ENCODE measurements at regions not wholly inside any gene's neighbourhood (a gene's known extent, or its start where the extent isn't known, plus 50 kb on each side); places are given as distances from the start of the nearest gene placed in this dataset.
"Not testable (repeated sequence)": the region's sequence is repeated elsewhere in the genome, so short reads cannot be mapped to it uniquely, and the experiment has no call there.

- DNase-seq, result no peak
Observed at GRCh38 chr5:2158109-2158508, 275.4 kb upstream of the IRX4 start.

DNA sequence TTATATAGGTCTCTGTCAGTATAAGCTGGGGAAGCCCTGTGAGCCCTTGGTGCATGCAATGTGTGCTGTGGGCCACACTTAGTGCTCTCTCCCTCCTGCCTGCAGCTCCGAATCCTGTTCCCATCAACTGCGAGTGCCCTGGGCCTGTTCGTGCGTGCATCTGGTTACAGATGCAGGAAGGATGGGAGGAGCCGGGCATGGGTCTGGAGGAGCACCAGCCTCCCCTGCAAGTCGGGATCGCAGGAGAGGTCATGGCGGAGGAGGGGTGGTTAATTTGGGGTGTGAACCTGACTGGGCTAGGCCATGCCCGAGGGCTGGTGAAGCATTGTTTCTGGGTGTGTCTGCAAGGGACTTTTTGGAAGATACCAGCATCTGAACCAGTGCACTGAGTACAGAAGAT, 274.6 kb upstream of the IRX4 start:
- no peak for DNase-seq

- DNase-seq, result no peak
Observed at GRCh38 chr5:2156358-2157059, 273.8 kb upstream of the IRX4 start.

- no peak for DNase-seq
Observed at GRCh38 chr5:2155556-2155955, 272.8 kb upstream of the IRX4 start.

DNA sequence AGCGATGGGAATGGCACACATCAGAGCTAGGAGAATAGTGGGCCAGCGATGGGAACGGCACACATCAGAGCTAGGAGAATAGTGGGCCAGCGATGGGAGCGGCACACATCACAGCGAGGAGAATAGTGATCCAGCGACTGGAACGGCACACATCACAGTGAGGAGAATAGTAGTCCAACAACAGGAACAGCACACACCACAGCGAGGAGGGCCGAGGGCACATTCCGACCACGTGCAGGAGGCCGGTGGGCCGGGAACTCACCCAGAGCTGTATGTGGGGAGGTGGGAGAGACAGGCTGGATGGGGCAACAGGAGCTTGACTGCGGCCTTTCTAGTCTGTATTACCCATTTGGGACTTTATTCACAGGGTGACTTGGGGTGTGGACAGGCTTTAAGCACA, 271.1 kb upstream of the IRX4 start:
- no peak for DNase-seq

- no peak for DNase-seq
Observed at GRCh38 chr5:2153350-2153749, 270.6 kb upstream of the IRX4 start.

GRCh38 chr5:2151301-2151888, 268.7 kb upstream of the IRX4 start:
- DNase-seq, result not testable (repeated sequence)

GRCh38 chr5:2149195-2149539, 266.4 kb upstream of the IRX4 start:
- DNase-seq, result no peak

- no peak for DNase-seq
Observed at GRCh38 chr5:2148312-2149194, 265.8 kb upstream of the IRX4 start.

- DNase-seq, result no peak
Observed at GRCh38 chr5:2147504-2148311, 265.0 kb upstream of the IRX4 start.

DNA sequence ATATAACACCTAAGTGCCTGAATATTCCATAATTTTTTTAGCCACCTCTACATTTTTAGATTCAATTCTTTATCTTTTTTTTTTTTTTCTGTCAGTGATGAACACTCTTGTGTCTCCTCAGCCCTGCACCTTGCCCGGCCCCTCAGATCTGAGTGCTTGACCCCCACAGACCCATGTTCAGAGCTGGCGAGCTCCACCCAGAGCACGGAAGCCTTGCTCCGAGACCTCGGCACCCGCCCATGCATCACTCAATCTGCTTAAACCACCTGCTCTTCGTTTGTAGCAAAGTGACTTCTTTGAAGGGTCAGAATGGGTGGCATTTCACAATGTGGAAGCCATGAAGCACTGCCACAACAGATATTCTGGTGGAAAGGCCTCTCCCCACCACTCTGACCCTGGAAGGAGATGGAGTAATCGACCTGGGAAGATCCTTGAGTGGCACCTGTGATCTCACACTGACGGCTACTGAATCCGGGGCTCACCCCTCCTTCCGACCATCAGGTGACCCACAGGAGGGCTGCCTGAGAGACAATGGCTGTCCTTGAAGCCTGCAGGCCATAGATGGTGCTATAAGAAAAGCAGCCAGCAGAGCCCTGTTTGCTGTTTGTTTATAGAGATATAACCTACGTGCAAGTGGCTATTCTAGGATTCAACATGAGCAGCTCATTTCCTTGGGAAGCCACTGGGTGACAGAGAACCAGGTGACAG, 261.1 kb upstream of the IRX4 start:
- no peak for DNase-seq

DNA sequence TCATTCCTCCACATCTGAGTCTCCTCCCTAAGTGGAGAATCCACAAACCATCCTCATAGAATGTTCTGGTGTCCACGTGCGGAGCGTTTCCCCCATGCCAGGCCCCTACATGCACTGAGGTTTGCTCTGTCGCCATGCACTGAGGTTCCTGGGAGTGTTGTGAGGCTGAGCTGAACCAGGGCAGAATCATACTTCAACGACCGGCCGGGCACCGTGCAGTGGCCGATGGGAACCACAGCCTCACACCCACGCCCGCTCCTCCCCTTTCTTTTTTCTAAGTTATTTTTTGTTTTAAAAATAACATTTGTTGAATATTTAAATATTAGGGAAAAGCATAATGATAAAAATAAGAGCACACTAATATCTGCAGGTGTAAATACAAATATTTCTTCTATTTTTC, 260.4 kb upstream of the IRX4 start:
- no peak for DNase-seq

DNA sequence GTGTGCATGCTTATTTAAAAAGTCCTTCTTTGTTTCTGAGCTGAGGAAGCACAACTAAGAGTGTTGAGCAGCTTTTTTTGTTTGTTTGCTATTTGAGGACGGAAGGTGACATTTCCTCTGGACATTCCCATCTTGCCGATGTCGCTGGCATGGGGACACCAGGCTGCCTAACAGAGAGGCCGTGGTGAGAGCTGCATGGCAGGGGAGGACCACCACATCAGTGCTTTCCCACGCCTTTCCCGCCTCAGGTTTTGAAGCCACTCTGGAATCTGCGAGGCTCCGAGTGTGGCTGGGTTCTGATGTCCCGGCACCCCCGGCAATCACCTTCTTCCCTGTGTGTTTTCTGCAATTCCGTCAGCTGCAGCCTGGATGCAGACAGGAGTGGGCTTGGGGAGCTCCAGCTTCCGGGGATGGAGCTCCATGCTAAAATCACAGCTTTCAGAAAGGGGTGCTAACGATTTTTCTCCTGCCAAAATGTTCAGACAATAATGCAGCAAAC, 259.8 kb upstream of the IRX4 start:
- no peak for DNase-seq

DNA sequence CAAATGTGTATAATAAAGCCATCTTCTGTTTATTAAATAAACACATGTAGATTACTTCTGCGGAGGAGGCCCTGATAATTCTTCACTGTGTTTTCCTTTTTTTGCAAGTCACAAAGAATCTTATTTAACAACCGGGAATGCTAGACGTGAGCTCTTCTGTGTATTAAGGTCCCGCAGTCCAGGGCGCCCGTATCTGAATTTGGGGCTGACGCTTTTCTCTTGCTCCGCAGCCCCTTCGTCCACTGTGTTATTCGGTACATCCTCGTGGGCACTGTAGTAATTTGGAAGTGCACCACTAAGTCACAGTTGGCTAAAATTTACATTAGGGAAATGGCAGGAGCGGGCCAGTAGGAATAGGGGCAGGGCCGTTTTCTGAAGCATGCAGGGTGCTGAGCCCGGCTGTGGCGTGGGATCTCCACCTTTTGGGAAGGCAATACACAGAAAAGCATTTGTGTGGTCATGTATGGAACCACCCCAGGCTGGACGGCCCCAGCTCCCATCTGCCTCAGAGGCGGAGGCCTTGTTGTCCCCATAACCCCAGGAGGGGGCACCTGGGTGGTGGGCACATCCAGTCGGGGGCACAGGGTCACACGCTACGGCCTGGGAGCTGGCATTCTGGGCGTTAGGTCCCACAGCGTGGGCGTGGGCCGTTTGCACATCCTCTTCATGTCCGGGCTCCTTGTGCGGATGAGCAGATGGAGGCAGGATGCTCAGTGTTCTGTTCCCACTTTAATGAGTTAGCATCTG, 258.7 kb upstream of the IRX4 start:
- no peak for DNase-seq

DNA sequence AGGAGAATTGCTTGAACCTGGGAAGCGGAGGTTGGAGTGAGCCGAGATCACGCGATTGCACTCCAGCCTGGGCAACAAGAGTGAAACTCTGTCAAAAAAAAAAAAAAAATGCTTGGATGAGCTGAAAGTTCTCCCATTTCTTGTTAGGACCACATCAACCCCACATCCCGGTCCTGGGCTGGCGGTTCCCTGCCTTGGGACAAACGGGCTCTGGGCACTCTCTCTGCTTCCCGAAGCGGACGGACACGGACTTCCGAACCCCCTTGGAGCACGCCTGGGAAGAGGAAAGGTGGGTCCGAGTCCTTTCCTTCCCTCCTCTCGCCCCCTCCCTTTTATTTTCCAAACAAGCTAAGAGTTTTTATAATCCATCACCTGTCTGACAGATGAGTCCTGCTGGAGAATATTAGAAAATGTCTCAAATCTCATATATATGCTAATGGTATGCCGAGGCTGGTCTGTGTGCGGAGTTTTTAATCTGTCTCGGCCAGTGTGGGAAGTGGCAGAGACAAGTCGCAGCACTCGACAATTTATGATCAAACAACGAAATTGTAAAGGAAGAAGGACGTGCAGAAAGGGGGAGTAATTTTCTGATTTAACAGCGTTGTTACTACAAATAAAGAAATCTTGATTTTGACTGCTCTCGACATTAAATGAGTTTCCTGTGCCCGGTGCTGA, 257.9 kb upstream of the IRX4 start:
- no peak for DNase-seq

DNA sequence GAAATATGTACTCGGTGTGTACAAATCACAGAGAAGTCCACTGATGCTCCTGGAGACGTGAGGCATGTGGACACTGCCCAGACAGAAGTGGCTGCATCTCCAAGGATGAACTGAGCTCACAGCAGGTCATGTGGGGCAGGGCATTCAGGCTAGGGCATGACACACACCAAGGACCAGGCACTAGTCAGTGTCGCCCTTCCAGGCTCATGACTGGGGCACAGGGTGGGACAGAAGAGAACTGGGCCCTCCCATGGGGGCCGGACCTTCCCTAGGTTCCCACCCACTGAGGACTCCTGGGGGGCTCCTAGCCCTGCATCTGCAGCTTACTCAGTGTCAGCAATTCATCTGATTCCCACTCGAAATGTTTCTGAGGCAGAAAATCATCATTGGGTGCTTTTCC, 256.8 kb upstream of the IRX4 start:
- no peak for DNase-seq

DNA sequence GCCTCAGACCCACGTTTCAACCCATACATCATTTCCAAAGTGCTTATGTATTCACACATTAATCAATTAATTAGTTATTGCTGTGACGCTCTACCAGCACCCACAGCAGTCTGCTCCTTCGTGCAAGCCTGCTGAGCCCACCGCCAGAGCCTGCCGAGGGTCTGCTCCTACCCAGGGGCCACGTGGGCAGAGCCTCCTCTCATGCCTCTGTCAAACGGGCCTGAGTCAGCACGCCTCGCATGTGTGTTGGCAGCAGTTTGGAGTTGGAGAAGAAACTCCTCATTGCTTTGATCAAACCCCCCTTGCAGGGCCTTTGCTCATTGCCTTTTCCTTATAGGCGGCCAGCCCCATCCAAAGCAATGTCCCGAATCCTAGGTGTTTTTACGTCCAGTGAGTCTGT, 256.2 kb upstream of the IRX4 start:
- no peak for DNase-seq

- DNase-seq, result no peak
Observed at GRCh38 chr5:2137444-2138050, 254.8 kb upstream of the IRX4 start.

- DNase-seq, result no peak
Observed at GRCh38 chr5:2136728-2137333, 254.1 kb upstream of the IRX4 start.

DNA sequence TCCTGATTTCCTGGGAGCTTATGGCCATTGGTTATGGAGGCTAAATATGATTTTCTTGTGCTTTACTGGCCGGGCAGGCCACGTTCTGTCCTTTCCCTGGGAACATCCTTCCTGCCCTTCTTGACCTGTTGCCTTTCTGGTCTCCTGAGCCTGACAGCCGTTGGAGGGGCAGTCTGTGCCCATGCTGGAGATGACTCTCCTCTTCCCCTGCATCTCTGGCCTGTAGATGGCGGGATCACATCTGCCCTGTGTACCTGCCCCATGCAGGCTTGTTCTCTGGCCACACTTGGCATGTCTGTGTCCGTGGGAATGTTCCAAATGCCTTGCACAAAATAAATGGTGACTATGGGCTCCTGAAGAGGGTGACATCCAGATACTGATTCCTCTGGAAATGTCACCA, 253.1 kb upstream of the IRX4 start:
- no peak for DNase-seq

Data from NCI-H2081 (cell line).